NCI-H524 (cell line): ENCODE measurements at regions not wholly inside any gene's neighbourhood (a gene's known extent, or its start where the extent isn't known, plus 50 kb on each side); places are given as distances from the start of the nearest gene placed in this dataset.

ENCODE experiments used
- DNase-seq, 2 experiments: peaks; one replicate each; lab custom pipeline; 2025; lab: John Stamatoyannopoulos, UW

- DNase-seq: no peak
These were observed 108.7 kb upstream of the OTX2 start for GRCh38 chr14:56918849-56919574.

- no peak for DNase-seq
These were observed 95.0 kb upstream of the OTX2 start for GRCh38 chr14:56905282-56905681.

- no peak for DNase-seq
These were observed 93.2 kb upstream of the OTX2 start for GRCh38 chr14:56903304-56903969.

- DNase-seq: no peak
These were observed 92.1 kb upstream of the OTX2 start for GRCh38 chr14:56902385-56902784.

- DNase-seq: no peak
These were observed 90.4 kb upstream of the OTX2 start for GRCh38 chr14:56900726-56901125.

- no peak for DNase-seq
These were observed 89.5 kb upstream of the OTX2 start for GRCh38 chr14:56899829-56900228.

- DNase-seq: no peak
These were observed 86.6 kb upstream of the OTX2 start for GRCh38 chr14:56896922-56897321.

- DNase-seq: no peak
These were observed 86.0 kb upstream of the OTX2 start for GRCh38 chr14:56896231-56896630.

GRCh38 chr14:56895154-56895553 is 84.9 kb upstream of the OTX2 start:
- DNase-seq: no peak

- no peak for DNase-seq
These were observed 84.3 kb upstream of the OTX2 start for GRCh38 chr14:56894591-56894991.

- no peak for DNase-seq
These were observed 82.7 kb upstream of the OTX2 start for GRCh38 chr14:56892959-56893358.

- DNase-seq: peak; percentile 65 to 88
These were observed 80.9 kb upstream of the OTX2 start for GRCh38 chr14:56891226-56891625.

- DNase-seq: no peak
These were observed 79.4 kb upstream of the OTX2 start for GRCh38 chr14:56889705-56890104.

- peak in 1 of 2 experiments; percentile 60 for DNase-seq
These were observed 78.0 kb upstream of the OTX2 start for GRCh38 chr14:56888274-56888673.

- DNase-seq: no peak
These were observed 76.9 kb upstream of the OTX2 start for GRCh38 chr14:56887216-56887615.

GRCh38 chr14:56886471-56887062 is 76.3 kb upstream of the OTX2 start:
- DNase-seq: no peak

- DNase-seq: no peak
These were observed 75.5 kb upstream of the OTX2 start for GRCh38 chr14:56885825-56886224.

GRCh38 chr14:56884617-56885016 is 74.3 kb upstream of the OTX2 start:
- no peak for DNase-seq

- DNase-seq: no peak
These were observed 70.9 kb upstream of the OTX2 start for GRCh38 chr14:56881181-56881580.

GRCh38 chr14:56878766-56879165 is 68.5 kb upstream of the OTX2 start:
- no peak for DNase-seq

GRCh38 chr14:56875104-56875675 is 64.9 kb upstream of the OTX2 start:
- no peak for DNase-seq

GRCh38 chr14:56874375-56874774 is 64.1 kb upstream of the OTX2 start:
- DNase-seq: peak; percentile 64 to 67

GRCh38 chr14:56870336-56870735 is 60.1 kb upstream of the OTX2 start:
- no peak for DNase-seq
